ENCODE measurements at regions not wholly inside any gene's neighbourhood (a gene's known extent, or its start where the extent isn't known, plus 50 kb on each side); places are given as distances from the start of the nearest gene placed in this dataset.

- TF ChIP-seq SP1 (IDR thresholded peaks at IDR 0.05) = no peak
- no peak for TF ChIP-seq HDGF (IDR thresholded peaks at IDR 0.05; ENCODE audit: borderline replicate concordance)
- TF ChIP-seq PKNOX1 (IDR thresholded peaks at IDR 0.05) = no peak
- no peak for TF ChIP-seq FOXK2 (IDR thresholded peaks at IDR 0.05)
- no peak for TF ChIP-seq SUZ12 (IDR thresholded peaks at IDR 0.05)
- TF ChIP-seq ZNF384 (IDR thresholded peaks at IDR 0.05) = no peak
Measured at GRCh38 chr2:48126162-48126561, 188.3 kb upstream of the FOXN2 start.

All from HEK293T (cell line).